ENCODE measurements at regions not wholly inside any gene's neighbourhood (a gene's known extent, or its start where the extent isn't known, plus 50 kb on each side); places are given as distances from the start of the nearest gene placed in this dataset.

- RAD21 ChIA-PET (ENCODE audit: low non-redundant PET in 1 of 2, low total read pairs in 2 of 2, uncharacterized antibody in 2 of 2, unreplicated experiment in 2 of 2): no interaction called here
- CTCF ChIA-PET: no interaction called here
- POLR2A ChIA-PET: no interaction called here
- no peak overlapping the region for H2AFZ ChIP-seq (ENCODE audit: low read depth, low read length, poor library complexity, severe bottlenecking)
- no peaks in the 10 kb centered on the region for H3K79me2 ChIP-seq (ENCODE audit: insufficient read depth, low read length)
- TF ChIP-seq TCF7L2 (IDR thresholded peaks at IDR 0.05; ENCODE audit: borderline replicate concordance, extremely low read depth, insufficient read depth, insufficient read length) (no peak), ELF1 (IDR thresholded peaks at IDR 0.05; ENCODE audit: borderline replicate concordance, low read depth) (no peak), EGR1 (IDR thresholded peaks at IDR 0.05; ENCODE audit: low read depth) (no peak), ZBTB33 (IDR thresholded peaks at IDR 0.05; ENCODE audit: extremely low read depth, insufficient replicate concordance, low read length) (no peak), YY1 (IDR thresholded peaks at IDR 0.05; ENCODE audit: extremely low read depth, insufficient replicate concordance, low read depth, low read length) (no peak), ATF3 (IDR thresholded peaks at IDR 0.05) (no peak), CBX3 (IDR thresholded peaks at IDR 0.05; ENCODE audit: low read depth) (no peak), MAX (IDR thresholded peaks at IDR 0.05) (no peak), CTCF (IDR thresholded peaks at IDR 0.05 in 2 of 3, conservative IDR thresholded peaks at IDR 0.05 in 1 of 3; ENCODE audit: borderline replicate concordance in 1 of 3, insufficient read depth in 1 of 3, low read depth in 2 of 3, low read length in 2 of 3) (no peak), SIN3A (IDR thresholded peaks at IDR 0.05; ENCODE audit: low read depth) (no peak), SP1 (IDR thresholded peaks at IDR 0.05; ENCODE audit: low read depth) (no peak), FOSL1 (IDR thresholded peaks at IDR 0.05; ENCODE audit: low read depth) (no peak), ZFX (IDR thresholded peaks at IDR 0.05) (no peak), ZNF274 (IDR thresholded peaks at IDR 0.05; ENCODE audit: low read depth, low read length) (no peak), CEBPB (IDR thresholded peaks at IDR 0.05; ENCODE audit: low read depth) (no peak), SRF (IDR thresholded peaks at IDR 0.05; ENCODE audit: low read depth) (no peak), POLR2AphosphoS5 (IDR thresholded peaks at IDR 0.05; ENCODE audit: low read depth, low read length) (no peak), JUND (IDR thresholded peaks at IDR 0.05) (no peak)
- intact Hi-C loops (cut with micrococcal nuclease): no loop called here
- H3K36me3 ChIP-seq (ENCODE audit: control insufficient read depth in 1 of 2, insufficient read depth in 2 of 2, low read length in 2 of 2): no peaks in the 10 kb centered on the region
- ATAC-seq: no peak
- H3K4me2 ChIP-seq (ENCODE audit: low read length): no peak overlapping the region
- H3K9ac ChIP-seq (ENCODE audit: low read length): no peak overlapping the region
- no peak overlapping the region for H3K27ac ChIP-seq (ENCODE audit: low read depth, low read length)
- H3K4me3 ChIP-seq (replicated peaks in 1 of 2; ENCODE audit: low read depth in 1 of 2, low read length in 2 of 2): no peak overlapping the region
- no peak for DNase-seq (ENCODE audit: low read depth, low spot score)
- no peaks in the 10 kb centered on the region for H3K4me1 ChIP-seq (ENCODE audit: control insufficient read depth in 1 of 2, insufficient read depth in 2 of 2, low read length in 2 of 2)
- H3K9me2 ChIP-seq (ENCODE audit: insufficient read depth): no peaks in the 10 kb centered on the region
- no peaks in the 10 kb centered on the region for H3K27me3 ChIP-seq (ENCODE audit: insufficient read depth, low read length)
- BruUV-seq (replicated peaks): no TSS peak
- no peaks in the 10 kb centered on the region for H4K20me1 ChIP-seq (ENCODE audit: insufficient read depth)
- no peaks in the 10 kb centered on the region for H3K9me3 ChIP-seq (ENCODE audit: control insufficient read depth in 1 of 2, insufficient read depth in 1 of 2, low read depth in 1 of 2, low read length in 2 of 2)
Observed at GRCh38 chr12:42690264-42690663, 100.7 kb upstream of the PRICKLE1 start.
